ENCODE measurements at regions not wholly inside any gene's neighbourhood (a gene's known extent, or its start where the extent isn't known, plus 50 kb on each side); places are given as distances from the start of the nearest gene placed in this dataset.

DNA sequence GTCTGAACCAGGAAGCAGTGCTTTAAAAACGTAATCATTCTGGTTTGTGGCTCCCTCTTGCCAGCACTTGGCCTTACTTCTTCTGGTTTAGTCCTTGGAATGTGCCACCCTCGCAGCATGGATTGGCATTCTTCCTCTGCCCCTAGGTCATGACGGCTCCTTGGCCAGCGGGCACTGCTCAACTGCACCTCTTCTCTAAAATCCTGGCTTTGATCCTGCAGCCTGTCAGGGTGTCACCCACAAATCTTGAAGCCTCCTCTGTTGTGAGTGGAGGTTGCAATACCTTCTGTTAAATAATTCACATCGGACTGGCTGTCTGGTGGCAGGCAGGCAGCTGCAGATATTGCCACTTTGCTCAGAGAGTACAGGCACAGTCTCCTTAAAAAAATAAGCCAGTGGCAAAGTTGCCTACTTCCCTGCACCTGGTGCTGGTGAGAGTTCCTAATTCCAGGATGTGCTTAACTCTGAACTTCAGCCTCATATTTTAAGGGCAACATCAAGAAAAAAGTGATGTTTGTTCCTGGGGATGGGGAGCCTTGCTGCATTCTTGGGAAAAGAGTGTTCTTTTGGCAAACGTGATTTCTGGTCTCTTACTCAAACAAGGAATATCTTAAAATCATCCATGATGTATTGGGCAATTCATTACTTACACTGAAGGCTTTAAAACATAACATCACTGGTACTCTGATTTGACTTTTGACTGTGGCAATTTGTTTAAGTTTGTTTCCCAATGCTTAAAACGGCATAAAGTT lies 179.8 kb downstream of the FOXA2 start:
- DNase-seq (ENCODE audit: low spot score), result no peak

DNA sequence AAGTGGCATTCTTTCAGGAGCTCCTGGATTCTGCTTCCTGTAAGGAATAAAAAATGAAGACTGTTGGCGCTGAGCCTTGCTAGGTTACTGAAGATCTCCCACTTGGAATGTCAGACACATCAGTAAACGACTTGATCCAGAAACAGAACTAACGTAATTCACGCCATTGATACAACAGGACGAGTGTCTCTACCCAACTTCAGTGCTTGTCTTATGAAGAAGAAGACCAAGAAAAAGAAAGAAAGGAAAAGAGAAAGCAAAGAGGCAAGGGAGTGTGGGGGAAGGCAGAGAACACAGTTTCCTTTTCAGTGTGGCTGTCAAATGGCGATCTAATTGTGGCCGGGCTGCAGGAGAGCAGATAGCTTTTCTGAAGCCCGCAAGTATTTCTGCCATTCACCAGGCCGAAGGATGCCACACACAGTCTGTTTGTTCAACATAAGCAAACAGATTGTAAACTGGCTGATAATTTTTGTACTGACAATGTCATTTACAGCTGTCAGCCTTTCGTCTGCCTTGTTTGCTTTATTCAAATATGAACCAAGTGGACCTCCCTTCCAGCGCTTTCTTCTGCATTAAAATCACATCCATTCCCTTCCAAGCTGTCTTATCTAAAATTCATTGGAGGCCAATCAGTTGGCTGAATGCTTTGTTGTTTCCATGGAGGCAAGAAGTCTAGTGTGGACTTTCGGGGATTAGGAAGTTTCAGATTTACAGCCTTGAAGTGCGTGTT lies 180.6 kb downstream of the FOXA2 start:
- no peak for DNase-seq (ENCODE audit: low spot score)

DNA sequence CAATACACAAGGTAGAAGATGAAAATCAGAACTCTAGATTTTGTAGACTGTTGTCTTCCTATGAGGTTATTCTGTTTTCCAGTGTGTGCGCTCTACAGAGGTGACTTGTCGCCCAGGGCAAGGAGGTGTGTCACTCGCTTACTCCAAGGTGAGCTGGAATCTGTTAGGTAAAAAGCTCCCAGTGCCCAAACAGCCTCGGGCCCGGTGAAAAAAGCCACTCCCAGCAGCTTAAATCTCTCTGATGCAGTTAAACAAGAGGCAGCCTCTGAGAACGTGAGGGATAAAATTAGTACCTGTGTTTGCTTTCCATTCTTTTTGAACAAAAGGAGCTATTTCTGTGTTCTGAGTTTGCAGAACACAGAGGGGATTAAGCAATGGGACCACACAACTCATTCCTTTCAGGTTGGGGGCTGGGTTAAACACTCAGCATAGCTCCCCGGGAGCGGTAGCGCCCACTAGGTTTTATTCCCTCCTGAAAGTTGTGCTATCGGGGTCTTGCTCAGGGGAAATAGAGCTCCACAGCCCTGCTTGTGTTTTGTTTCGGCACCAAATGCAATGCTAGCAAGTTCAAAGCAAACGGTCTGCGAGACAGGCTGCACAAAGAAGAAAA lies 181.2 kb downstream of the FOXA2 start:
- DNase-seq (ENCODE audit: low spot score), result no peak

DNA sequence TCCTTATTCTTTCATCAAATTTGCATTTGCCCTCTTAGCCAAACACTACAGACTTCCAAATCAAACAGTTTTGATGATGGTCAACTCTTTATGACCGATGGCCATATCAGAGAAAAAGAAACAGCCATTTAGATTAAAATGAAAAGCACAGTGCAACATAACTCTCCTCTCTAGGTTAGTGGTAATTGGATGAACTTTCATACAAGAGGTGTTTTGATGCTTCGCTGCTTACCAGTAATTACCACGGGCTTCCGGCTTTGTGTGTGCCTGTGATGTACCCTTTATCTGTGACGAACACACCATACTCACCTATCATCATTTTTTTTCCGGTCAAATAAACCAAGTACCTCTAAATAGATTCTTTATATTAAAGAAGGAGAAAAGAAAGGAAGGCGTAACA lies 181.8 kb downstream of the FOXA2 start:
- no peak for DNase-seq (ENCODE audit: low spot score)

DNA sequence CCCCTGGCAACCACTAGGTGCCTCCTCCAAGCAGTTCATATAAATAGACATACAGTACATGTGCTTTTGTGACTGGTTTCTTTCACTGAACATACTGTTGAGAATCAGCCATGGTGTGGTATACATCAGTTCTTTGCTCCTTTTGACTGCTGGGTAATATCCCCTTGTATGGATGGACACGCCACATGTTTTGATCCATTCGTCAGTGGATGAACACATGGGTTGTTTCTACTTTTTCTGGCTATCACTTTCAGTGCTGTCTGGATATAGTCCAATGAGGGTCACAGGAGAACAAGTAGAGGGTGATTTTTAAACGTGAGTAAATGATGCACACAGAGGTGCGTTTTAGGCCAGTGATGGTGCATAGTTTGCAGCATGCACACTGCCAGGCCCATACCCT lies 183.9 kb downstream of the FOXA2 start:
- DNase-seq (ENCODE audit: low spot score), result no peak

DNA sequence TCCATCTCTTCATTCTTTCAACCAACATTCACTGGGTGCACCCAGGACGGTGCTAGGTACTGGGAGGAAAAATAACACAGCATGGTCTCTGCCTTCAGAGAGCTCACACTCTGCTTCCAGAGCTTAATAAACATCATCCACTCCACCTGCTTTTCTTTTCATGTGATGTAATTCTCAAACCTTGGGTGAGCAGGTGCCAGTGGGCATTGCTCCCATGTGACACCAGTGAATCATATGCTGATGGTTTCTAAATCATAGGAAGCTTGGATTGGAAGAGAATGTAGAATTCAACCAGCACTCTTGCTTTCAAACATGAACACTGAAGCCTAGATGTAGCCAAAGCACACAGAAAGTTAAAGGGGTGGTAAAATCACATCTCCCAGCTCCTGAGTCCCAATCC lies 189.8 kb downstream of the FOXA2 start:
- DNase-seq (ENCODE audit: low spot score), result no peak

DNA sequence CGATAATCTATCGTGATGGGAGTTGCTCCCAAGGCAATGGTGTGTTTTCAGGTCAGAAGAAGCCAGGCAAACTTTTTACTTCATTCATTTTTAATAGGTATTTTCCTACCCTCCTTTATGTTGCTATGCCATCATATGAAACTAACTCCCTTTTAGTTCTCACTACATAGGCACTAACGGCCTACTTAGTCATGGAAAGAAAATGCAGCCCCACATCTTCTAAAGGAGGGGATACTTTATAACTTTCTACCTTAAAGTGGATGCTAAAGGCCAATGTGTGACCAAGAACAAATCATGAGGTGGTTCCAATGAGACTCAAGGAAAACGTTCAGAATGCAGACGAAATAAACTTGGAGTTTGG lies 193.8 kb downstream of the FOXA2 start:
- DNase-seq (ENCODE audit: low spot score), result no peak

DNA sequence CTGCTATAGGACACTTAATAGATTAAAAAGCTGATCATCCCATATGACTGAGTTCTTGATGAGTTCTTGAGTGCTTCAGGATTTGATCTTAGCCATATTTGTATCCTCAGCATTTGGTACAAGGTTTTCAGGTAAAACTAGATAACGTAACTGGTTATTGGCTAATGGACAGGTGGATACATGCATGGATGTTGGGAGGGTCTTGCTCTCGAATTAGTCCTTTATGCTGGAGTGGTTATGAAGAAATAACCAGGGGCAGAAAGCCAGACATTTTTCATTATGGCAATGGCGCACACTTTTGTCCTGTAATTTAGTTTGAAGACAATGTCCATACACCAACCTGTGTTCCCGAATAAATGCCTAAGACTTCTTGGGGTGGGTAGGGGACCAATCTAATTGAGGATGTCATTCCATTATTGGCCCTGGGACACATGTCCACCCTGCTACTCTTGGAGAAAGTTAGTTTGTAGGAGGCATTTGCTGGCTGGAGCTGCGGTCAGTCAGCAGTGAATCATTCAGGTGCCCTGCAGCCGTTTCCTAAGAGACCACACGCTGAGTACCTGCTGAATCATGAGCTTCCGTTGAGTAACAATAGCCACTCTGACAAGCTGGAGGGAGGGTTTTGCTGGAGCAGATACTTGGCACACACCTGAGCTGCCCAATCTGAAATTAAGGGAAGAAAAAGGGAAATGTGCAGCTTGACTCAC lies 194.4 kb downstream of the FOXA2 start:
- DNase-seq (ENCODE audit: low spot score), result no peak

DNA sequence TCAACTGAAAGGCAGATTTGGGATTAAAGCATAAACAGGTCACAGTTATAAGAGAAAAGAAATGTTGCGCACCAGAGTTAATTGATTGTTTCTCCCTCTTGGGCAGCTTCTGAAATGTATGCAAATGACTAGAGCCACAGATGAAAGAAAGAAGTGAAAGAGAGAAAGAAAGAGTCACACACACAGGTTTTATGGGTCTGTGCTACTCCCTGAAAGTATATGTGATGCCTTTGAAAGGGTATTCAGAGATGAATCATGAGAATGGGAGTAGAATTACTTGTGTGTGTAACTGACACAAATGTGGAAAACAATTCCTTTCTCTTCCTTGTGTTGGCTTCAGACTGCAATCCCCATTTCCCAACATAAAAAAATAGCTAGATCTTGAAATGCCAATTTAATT lies 196.9 kb downstream of the FOXA2 start:
- no peak for DNase-seq (ENCODE audit: low spot score)

DNA sequence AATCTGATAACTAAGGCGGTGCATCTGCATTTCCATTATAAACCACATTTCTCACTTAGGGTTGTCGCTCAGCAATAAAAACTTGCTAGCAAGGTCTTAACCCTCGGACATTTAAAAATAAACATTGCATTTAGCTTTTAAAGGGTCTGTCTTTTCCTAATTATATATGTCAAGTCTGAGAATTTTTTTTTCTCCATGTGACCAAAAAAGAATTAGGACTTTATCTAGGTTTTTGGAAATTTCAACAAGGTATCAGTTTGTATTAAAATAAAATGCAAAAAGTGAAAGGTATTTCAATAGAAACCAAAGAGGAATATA lies 198.1 kb downstream of the FOXA2 start:
- no peak for DNase-seq (ENCODE audit: low spot score)

DNA sequence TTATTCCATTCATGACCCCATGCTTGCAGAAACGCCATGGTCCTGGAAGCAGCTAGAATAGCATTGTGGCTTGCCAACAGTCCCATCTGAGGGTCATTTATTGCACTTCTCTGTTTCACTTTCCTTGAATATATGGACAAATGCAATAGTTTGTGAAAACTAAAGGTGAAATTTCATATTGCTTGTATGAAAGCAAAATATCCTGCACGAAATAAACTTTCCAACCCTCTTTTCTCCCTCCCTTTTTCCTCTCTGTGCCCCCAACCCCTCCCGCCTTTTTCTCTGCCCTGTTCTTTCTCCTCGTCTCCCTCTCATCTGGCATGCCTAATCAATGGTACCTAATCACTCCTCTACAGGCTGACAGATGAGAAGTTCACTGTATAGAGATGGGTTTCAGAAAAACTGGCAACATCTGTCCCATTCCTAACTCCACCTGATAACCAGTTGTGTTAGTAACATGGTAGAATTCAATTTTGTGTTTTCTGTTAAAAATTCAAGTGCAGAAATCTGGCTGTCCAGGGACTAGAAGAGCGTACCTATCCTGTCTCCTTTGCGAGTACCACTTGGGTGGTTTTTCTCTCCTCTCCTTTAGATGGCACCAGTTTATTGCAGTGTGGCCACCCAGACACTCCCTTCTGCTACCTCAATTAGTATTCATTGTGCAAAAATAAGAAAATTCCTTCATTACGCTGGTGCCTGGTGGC lies 198.6 kb downstream of the FOXA2 start:
- DNase-seq (ENCODE audit: low spot score), result no peak

DNA sequence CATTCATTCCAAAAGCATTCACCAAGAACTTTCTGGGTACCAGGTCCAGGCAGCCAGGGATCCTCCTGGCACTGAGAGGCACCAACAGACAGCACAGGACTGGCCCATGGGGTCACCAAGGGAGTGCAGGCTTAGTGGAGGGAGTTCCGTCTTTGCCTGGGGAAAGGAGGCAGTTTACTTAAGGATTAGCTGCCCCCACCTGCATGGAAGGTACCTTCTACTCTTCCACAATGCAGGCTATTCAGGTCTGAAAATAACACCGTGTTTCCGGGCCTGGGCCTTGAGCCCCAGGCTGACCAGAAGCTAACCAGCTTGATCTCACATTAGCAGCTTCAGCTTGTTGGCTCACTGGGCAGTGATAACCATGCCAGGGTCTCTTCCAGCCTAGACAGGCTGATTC lies 199.4 kb downstream of the FOXA2 start:
- DNase-seq (ENCODE audit: low spot score), result no peak

DNA sequence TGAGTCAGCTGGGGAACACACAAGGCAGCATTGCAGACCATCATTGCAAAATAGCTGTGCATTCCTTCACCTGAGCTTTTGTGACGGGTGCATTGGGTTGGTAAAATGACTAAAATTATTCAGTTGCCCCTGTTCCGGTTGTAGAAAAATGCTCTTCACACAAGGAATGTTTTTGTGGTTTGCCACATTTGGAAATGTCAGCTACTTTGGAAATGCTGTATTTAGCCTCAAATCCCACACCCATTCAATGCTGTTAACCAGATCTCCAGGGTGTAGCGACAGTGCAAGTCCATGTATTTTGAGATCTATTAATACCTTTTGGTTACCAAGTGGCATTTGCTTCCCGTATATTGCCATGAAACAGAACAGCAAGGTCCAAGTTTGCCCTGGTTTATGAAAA lies 201.2 kb downstream of the FOXA2 start:
- no peak for DNase-seq (ENCODE audit: low spot score)

DNA sequence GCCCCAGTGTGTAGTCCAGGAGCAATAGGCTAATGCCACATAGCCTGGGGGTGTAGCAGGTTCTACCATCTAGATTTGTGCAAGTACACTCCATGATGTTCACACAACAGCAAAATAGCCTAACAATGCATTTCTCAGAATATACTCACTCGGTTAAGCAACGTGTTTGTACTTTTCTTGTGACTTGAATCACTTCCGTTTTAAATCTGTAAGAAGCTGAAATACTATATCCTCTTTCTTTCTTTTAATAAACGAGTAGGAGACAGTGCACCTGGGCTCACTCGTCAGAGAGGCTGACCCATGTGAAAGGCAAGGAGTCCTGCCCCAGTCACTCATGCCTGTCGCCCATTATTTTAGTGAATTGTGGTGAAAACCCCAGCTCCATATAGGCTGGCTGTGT lies 201.6 kb downstream of the FOXA2 start:
- no peak for DNase-seq (ENCODE audit: low spot score)

DNA sequence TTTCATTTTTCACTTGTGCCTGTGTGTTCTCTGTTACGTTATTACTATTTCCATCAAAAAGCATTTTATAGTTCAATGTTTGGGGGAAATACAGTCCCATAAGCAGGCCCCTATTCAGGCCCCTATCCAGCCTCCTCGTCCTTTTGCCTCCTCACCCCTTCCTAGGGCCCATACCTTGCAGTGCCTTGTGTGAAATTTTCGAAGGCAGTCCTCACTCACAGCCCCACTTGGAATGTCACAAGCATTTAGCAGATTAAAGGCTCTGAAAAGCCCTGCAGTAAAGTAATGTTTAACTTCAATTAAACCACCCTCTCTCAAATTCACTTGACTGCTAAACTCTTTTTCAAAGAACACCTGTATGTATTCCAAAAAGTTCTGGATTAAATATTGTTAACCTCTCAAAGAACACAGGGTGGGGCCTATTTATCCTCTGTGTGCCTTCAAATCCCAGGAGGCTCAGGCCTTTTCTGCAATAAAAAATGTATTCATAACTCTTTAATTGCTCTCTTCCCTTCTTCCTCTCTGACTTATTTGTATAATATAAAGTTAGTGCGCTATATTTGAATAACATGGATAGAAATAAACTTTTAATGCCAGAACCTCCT lies 202.5 kb downstream of the FOXA2 start:
- DNase-seq (ENCODE audit: low spot score), result no peak

DNA sequence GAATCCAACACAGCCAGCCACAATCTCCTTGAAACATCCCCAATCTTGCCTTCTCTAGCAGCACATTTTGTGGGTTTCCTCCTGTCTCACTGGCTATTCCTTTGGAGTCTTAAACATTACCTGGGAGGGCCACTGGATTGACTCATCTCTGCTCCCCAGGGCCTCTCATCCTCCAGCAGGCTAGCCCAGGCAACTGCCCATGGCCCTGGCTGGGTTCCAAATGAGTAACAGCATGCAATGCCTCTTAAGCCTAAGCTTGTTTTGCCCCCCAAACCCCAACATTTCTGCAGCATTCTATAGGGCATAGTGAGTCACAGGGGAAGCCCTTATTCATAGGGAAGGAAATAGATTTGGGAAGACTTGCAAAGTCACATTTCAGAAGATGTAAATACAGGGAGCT lies 204.9 kb downstream of the FOXA2 start:
- DNase-seq (ENCODE audit: low spot score), result no peak

DNA sequence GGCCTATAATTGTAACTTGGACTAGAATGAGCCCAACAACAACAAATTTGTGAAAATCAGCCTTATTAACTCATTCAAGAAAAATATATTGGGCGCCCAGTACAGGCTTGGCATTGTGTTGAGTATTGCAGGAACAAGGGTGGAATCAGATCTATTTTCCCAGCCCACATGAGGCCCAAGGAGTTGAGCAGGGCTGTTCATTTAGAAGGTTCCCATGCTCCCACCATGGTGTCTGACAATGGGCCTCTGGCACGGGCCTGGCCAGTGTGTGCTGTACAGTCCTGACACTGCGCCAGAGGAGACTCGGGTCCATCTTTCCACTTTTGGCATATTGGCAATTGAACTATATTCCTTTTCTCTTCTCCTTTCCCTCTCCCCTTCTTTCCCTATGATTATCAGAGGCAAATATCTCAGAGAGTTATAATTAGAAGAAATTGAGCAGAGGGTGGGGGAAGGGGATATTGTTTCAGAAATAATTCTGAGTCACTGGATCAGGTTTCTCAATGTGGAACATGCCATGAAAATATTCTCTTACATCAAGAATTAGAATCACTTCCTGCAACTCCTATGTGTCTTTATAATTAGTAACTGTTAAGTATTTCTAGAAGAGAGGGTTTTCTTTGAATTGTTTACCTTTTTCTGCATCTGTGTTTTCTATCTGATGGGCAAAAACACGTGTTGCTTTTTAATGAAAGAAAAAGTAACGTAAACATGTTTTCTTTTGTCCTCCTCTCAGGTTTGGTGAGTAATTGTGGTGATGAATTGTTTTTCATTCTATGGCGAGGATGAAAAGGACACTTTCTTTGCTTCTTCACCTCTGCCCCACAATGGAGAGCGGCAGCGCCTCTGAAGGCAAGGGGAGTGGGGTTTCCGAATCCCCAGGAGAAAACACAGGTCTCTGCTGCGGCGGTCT lies 209.4 kb downstream of the FOXA2 start:
- DNase-seq (ENCODE audit: low spot score), result no peak

DNA sequence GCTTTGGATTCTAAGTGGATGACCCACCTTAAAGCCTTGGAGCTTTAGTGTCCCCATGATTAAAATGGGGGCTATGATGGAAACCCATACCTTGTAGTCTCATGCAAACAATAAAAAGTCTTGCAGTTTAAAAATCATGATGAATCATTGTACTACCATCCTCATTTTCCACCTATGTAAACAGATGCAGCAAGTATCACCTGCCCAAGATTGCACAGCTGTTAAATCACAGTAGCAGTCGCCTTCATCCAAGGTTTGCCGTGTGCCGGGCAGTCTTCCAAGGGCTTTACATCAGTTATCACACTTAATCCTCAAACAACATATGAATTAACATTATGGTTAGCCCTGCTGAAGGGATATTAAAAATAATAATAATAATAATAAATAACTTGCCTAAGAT lies 210.3 kb downstream of the FOXA2 start:
- DNase-seq (ENCODE audit: low spot score), result no peak

DNA sequence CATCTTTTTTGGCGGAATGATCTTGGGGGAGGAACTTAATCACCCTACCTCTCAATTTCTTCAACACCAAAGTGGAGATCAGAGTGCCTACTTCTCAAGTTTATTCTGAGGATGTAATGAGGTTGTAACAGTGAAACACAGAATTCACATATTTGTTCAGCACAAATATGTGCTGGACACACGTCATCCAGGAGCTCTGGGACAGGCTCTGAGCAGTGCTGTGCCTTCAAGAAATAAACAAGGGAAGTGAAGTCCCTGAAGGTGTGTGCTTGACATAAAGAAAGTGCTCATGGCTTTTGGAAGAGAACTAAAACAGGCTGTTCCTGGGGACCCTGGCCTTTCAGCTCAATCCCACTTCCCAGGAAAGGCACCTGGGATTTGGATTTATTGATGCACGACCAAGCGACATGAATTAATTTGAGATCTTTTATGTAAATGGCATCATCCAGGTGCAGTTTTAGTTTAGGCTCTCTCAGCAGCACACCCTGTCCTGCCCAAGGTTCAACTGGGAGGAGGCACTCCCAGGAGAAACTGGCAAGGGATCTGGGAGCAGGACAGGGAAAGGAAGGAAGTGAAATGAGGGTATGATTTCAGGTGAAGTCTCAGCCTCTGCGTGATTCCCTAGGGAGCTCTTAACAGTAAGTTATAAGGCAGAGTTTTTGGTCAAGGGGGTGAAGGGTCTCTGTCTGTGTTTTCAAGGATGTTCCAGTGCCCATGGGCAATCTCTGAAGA lies 211.0 kb downstream of the FOXA2 start:
- no peak for DNase-seq (ENCODE audit: low spot score)

DNA sequence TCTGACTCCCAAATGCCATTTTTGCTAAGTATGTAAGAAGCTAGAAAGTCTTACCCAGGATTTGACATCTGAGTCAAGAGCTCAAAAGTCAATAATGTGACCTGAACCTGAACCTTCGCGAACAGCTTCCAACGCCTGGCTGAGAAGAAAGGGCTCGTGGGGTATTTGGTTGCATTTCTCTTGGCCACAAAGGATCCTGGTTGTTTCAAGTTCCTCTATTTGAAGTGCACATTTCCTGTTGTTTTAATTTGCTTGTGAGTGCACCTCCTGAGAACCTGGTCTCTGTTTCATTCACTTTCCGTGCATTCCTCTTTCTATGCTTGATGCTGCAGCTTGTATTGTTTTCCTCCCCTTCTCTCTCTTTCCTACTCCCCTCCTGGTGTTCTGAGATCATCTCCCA lies 212.5 kb downstream of the FOXA2 start:
- peak; percentile 5 for DNase-seq (ENCODE audit: low spot score)

Data from NAMALWA (cell line).